ENCODE measurements at regions not wholly inside any gene's neighbourhood (a gene's known extent, or its start where the extent isn't known, plus 50 kb on each side); places are given as distances from the start of the nearest gene placed in this dataset.

DNA sequence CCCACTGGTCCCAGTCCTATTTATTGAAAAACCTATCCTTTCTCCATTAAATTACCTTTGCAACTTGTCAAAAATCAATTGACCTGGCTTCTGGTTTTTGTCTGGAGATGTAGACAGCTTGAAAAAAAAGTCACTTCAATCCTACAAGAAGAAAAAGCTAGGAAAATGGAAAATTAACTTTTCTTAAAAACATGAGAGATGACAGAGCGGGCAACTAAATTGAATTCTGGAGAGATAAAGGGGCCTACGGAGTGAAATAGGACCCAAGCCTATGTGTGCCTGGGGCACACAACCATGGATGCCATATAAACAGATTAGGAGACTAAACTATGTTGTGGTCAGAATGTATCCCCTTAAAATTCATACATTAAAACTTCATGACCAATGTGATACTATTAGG is 363.3 kb upstream of the SLCO3A1 start:
- H3K79me2 ChIP-seq (ENCODE audit: insufficient read depth, low read length): no peaks in the 10 kb centered on the region
- H3K9ac ChIP-seq (ENCODE audit: low read length): no peak overlapping the region
- H3K9me3 ChIP-seq (ENCODE audit: low read length): no peaks in the 10 kb centered on the region
- H4K20me1 ChIP-seq (ENCODE audit: insufficient read depth, low read length): no peaks in the 10 kb centered on the region
- H3F3A ChIP-seq (ENCODE audit: insufficient read depth, low read length): no peaks in the 10 kb centered on the region
- no peak overlapping the region for H3K4me2 ChIP-seq (ENCODE audit: low read length)
- H3K9me2 ChIP-seq (ENCODE audit: low read depth, low read length): no peaks in the 10 kb centered on the region
- no peaks in the 10 kb centered on the region for H3K27me3 ChIP-seq (ENCODE audit: insufficient read depth, low read length)
- no peak overlapping the region for H2AFZ ChIP-seq (ENCODE audit: low read length)
- H3K27ac ChIP-seq (ENCODE audit: low read depth, low read length, poor library complexity, severe bottlenecking): no peak overlapping the region
- H3K4me3 ChIP-seq (ENCODE audit: low read depth, low read length, poor library complexity, severe bottlenecking): no peak overlapping the region
- no peaks in the 10 kb centered on the region for H3K4me1 ChIP-seq (ENCODE audit: insufficient read depth, low read length, severe bottlenecking)
- H3K36me3 ChIP-seq (ENCODE audit: insufficient read depth, low read length): no peaks in the 10 kb centered on the region
- TF ChIP-seq EZH2 (IDR thresholded peaks at IDR 0.05; ENCODE audit: borderline replicate concordance, low read length): no peak
- TF ChIP-seq, protein P1, sequence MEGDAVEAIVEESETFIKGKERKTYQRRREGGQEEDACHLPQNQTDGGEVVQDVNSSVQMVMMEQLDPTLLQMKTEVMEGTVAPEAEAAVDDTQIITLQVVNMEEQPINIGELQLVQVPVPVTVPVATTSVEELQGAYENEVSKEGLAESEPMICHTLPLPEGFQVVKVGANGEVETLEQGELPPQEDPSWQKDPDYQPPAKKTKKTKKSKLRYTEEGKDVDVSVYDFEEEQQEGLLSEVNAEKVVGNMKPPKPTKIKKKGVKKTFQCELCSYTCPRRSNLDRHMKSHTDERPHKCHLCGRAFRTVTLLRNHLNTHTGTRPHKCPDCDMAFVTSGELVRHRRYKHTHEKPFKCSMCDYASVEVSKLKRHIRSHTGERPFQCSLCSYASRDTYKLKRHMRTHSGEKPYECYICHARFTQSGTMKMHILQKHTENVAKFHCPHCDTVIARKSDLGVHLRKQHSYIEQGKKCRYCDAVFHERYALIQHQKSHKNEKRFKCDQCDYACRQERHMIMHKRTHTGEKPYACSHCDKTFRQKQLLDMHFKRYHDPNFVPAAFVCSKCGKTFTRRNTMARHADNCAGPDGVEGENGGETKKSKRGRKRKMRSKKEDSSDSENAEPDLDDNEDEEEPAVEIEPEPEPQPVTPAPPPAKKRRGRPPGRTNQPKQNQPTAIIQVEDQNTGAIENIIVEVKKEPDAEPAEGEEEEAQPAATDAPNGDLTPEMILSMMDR (IDR thresholded peaks at IDR 0.05; ENCODE audit: low read length): no peak

DNA sequence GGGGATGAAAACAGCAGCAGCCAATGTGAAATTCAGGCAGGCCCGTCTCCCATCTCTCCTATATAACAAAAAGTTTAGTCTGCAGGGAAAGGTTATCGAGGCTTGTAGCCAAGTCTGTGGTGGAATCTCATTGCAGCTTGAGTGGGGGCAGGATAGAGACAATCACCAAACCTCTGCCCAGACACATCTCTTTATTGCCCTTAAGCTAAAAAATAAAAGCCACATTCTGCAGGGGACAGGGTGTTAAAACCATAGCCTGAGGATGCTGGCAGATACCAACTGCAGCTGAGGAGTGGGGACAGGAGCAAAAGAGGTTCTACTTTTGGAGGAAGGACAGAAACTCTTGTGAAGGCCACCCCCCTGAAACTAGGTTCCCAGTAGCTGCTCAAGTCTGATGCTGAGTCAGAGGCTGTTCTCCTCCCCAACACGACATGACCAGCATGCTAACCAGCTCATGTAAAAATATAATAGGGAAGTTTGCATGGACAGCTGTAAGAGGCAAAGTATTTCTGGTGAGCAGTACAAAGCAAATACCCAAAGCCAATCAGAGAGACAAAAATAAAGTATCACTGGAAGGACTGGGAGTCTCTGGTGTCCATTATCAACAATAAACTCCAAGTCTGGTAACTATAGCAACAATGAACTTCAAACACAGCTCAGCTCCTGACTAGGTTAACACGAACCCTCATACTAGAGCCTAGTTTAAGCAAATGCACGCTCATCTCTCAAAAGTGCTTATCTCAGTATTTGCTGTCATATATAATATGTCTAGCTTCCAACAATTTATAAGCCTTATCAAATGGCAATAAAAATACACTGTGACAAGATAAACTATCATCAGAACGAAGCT is 362.2 kb upstream of the SLCO3A1 start:
- no peaks in the 10 kb centered on the region for H3K4me1 ChIP-seq (ENCODE audit: insufficient read depth, low read length, severe bottlenecking)
- no peaks in the 10 kb centered on the region for H3K9me3 ChIP-seq (ENCODE audit: low read length)
- no peak overlapping the region for H3K4me3 ChIP-seq (ENCODE audit: low read depth, low read length, poor library complexity, severe bottlenecking)
- no peak overlapping the region for H2AFZ ChIP-seq (ENCODE audit: low read length)
- no peaks in the 10 kb centered on the region for H3K27me3 ChIP-seq (ENCODE audit: insufficient read depth, low read length)
- no peaks in the 10 kb centered on the region for H3F3A ChIP-seq (ENCODE audit: insufficient read depth, low read length)
- H3K9ac ChIP-seq (ENCODE audit: low read length): no peak overlapping the region
- no peaks in the 10 kb centered on the region for H3K36me3 ChIP-seq (ENCODE audit: insufficient read depth, low read length)
- H3K79me2 ChIP-seq (ENCODE audit: insufficient read depth, low read length): no peaks in the 10 kb centered on the region
- H3K4me2 ChIP-seq (ENCODE audit: low read length): no peak overlapping the region
- H3K27ac ChIP-seq (ENCODE audit: low read depth, low read length, poor library complexity, severe bottlenecking): no peak overlapping the region
- TF ChIP-seq, protein P1 (IDR thresholded peaks at IDR 0.05; ENCODE audit: low read length): no peak
- TF ChIP-seq EZH2 (IDR thresholded peaks at IDR 0.05; ENCODE audit: borderline replicate concordance, low read length): no peak
- no peaks in the 10 kb centered on the region for H3K9me2 ChIP-seq (ENCODE audit: low read depth, low read length)
- no peaks in the 10 kb centered on the region for H4K20me1 ChIP-seq (ENCODE audit: insufficient read depth, low read length)

DNA sequence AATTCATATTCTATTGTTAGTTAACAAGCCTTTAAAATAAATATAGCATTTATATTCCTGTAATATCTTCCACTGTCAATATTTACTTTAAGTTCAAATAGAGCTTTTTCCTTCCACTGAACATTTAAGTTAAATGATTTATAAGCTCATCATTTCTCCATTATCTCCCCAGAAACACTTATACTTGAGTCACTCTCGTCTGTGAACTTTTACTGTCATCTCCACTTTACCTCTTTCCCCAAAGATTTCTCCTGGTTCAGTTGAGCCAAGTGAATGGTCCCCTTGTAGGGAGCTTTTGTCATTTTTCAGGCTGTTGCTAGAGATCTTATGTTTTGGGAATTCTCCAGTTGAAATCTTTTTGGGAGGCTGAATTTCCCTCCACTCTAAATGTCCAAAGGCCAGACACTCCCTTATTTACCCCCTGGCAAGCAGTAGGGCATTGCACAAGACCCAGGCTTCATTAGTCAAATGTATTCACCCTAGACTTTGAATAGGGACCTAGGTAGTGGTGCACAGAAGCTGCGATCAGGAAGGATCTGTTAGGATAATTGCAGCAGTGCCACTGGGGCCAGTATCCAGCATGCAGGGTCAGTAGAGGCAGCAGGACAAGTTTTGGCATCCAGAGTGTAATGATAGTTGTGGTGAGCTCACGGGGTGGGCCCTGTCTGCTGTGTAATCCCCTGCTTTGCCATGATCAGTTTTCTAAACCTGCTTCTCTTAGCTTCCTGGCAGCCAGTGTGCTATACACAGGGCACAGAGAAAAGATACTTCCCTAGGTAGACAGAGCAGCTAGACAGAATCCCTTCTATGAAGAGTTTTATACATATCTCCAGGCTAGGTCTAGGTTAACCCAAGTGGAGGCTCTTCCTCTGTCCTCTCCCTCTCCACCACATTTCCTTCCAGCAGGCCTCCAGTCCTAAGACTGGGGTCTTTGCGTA is 356.5 kb upstream of the SLCO3A1 start:
- no peaks in the 10 kb centered on the region for H3F3A ChIP-seq (ENCODE audit: insufficient read depth, low read length)
- no peaks in the 10 kb centered on the region for H3K79me2 ChIP-seq (ENCODE audit: insufficient read depth, low read length)
- H3K9me2 ChIP-seq (ENCODE audit: low read depth, low read length): no peaks in the 10 kb centered on the region
- no peak overlapping the region for H3K4me3 ChIP-seq (ENCODE audit: low read depth, low read length, poor library complexity, severe bottlenecking)
- H3K4me1 ChIP-seq (ENCODE audit: insufficient read depth, low read length, severe bottlenecking): no peaks in the 10 kb centered on the region
- H3K9ac ChIP-seq (ENCODE audit: low read length): no peak overlapping the region
- H3K27me3 ChIP-seq (ENCODE audit: insufficient read depth, low read length): no peaks in the 10 kb centered on the region
- no peak overlapping the region for H3K4me2 ChIP-seq (ENCODE audit: low read length)
- no peak overlapping the region for H2AFZ ChIP-seq (ENCODE audit: low read length)
- no peaks in the 10 kb centered on the region for H4K20me1 ChIP-seq (ENCODE audit: insufficient read depth, low read length)
- H3K9me3 ChIP-seq (ENCODE audit: low read length): no peaks in the 10 kb centered on the region
- no peak overlapping the region for H3K27ac ChIP-seq (ENCODE audit: low read depth, low read length, poor library complexity, severe bottlenecking)
- no peaks in the 10 kb centered on the region for H3K36me3 ChIP-seq (ENCODE audit: insufficient read depth, low read length)
- TF ChIP-seq EZH2 (IDR thresholded peaks at IDR 0.05; ENCODE audit: borderline replicate concordance, low read length): no peak
- TF ChIP-seq, protein P1 (IDR thresholded peaks at IDR 0.05; ENCODE audit: low read length): no peak
